Loucy (cell line): ENCODE measurements at regions not wholly inside any gene's neighbourhood (a gene's known extent, or its start where the extent isn't known, plus 50 kb on each side); places are given as distances from the start of the nearest gene placed in this dataset.

ENCODE experiments used
- H2AFZ ChIP-seq: fragments of 200-600 bp; sonication (generic); 2 replicates; pipeline ENCODE4 v1.6.0; 2016; ENCODE audit warnings: antibody characterized with exemption, mild to moderate bottlenecking, low read length, moderate library complexity
- H3F3A ChIP-seq: fragments of 200-600 bp; 2 replicates; pipeline ENCODE4 v1.6.0; 2016; ENCODE audit warnings: antibody characterized with exemption, low read depth, mild to moderate bottlenecking
- H3K27me3 ChIP-seq: fragments of 200-600 bp; sonication (generic); 2 replicates; pipeline ENCODE4 v1.6.1; 2014; ENCODE audit warnings: low read length, mild to moderate bottlenecking; ENCODE audit not compliant: insufficient read depth, poor library complexity, severe bottlenecking
- H3K36me3 ChIP-seq: fragments of 200-600 bp; sonication (generic); 2 replicates; pipeline ENCODE4 v1.6.1; 2016; ENCODE audit warnings: low read length; ENCODE audit not compliant: insufficient read depth
- H3K4me1 ChIP-seq: fragments of 200-600 bp; sonication (generic); 2 replicates; pipeline ENCODE4 v1.5.1; 2014; ENCODE audit warnings: low read length, mild to moderate bottlenecking; ENCODE audit not compliant: insufficient read depth, poor library complexity, severe bottlenecking
- H3K4me2 ChIP-seq: fragments of 200-600 bp; sonication (generic); 2 replicates; pipeline ENCODE4 v1.6.0; 2014; ENCODE audit warnings: antibody characterized with exemption, low read length, low read depth, mild to moderate bottlenecking; ENCODE audit not compliant: poor library complexity, severe bottlenecking
- H3K4me3 ChIP-seq: fragments of 200-600 bp; sonication (generic); 2 replicates; pipeline ENCODE4 v1.5.1; 2014; ENCODE audit warnings: low read length, mild to moderate bottlenecking, mixed read lengths; ENCODE audit not compliant: poor library complexity, severe bottlenecking
- H3K79me2 ChIP-seq: fragments of 200-600 bp; sonication (generic); 2 replicates; pipeline ENCODE4 v1.6.1; 2014; ENCODE audit warnings: low read length; ENCODE audit not compliant: insufficient read depth
- H3K9ac ChIP-seq: fragments of 200-600 bp; sonication (generic); 2 replicates; pipeline ENCODE4 v1.6.0; 2014; ENCODE audit warnings: mild to moderate bottlenecking, low read depth, low read length, moderate library complexity; ENCODE audit not compliant: poor library complexity, severe bottlenecking
- H3K9me2 ChIP-seq: fragments of 200-600 bp; sonication (generic); replicated peaks from 2 replicates; pipeline ENCODE4 v1.6.1; 2016; ENCODE audit warnings: low read depth, low read length, mixed read lengths
- H3K9me3 ChIP-seq: fragments of 200-600 bp; sonication (generic); 2 replicates; pipeline ENCODE4 v1.6.1; 2014; ENCODE audit warnings: mild to moderate bottlenecking, antibody characterized with exemption, low read length, low read depth; ENCODE audit not compliant: insufficient read depth
- H4K20me1 ChIP-seq: fragments of 200-600 bp; sonication (generic); 2 replicates; pipeline ENCODE4 v1.6.0; 2014; ENCODE audit warnings: antibody characterized with exemption, low read length, mild to moderate bottlenecking; ENCODE audit not compliant: insufficient read depth, poor library complexity, severe bottlenecking
- EZH2phosphoT487 ChIP-seq: fragments of 200-600 bp; IDR thresholded peaks from 2 replicates; pipeline ENCODE4 v1.6.1; 2018; ENCODE audit warnings: antibody characterized with exemption, mild to moderate bottlenecking, moderate library complexity, borderline replicate concordance
- TF ChIP-seq, protein P1 (sequence below): fragments of 200-600 bp; sonication (generic); conservative IDR thresholded peaks from 2 replicates; pipeline ENCODE4 v1.5.1; 2014; ENCODE audit warnings: mild to moderate bottlenecking, antibody characterized with exemption, low read length

DNA sequence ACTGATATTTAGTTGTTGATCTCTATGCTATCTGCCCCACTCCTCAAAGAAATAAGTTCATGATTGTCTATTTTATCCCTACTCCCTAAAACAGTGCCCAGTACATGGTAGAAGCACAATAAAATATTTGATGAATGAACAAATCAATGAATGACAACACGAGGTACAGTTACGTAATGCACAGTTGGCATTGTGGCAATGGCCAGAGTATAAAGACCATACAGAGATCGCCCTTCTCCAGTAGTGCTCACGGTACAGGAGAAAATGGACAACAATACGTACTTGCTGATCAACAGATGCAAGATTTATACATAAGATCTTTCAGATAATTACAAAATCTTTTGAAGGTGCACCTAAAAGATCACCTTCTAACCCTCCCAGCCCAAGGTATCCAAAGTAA, 225.4 kb downstream of the KLF12 start:
- no peaks in the 10 kb centered on the region for H3K4me1 ChIP-seq
- no peaks in the 10 kb centered on the region for H3K27me3 ChIP-seq
- H3K9me3 ChIP-seq, result no peaks in the 10 kb centered on the region
- H3K36me3 ChIP-seq, result no peaks in the 10 kb centered on the region
- no peak overlapping the region for H2AFZ ChIP-seq
- no peaks in the 10 kb centered on the region for H4K20me1 ChIP-seq
- no peaks in the 10 kb centered on the region for H3K79me2 ChIP-seq
- TF ChIP-seq, protein P1, sequence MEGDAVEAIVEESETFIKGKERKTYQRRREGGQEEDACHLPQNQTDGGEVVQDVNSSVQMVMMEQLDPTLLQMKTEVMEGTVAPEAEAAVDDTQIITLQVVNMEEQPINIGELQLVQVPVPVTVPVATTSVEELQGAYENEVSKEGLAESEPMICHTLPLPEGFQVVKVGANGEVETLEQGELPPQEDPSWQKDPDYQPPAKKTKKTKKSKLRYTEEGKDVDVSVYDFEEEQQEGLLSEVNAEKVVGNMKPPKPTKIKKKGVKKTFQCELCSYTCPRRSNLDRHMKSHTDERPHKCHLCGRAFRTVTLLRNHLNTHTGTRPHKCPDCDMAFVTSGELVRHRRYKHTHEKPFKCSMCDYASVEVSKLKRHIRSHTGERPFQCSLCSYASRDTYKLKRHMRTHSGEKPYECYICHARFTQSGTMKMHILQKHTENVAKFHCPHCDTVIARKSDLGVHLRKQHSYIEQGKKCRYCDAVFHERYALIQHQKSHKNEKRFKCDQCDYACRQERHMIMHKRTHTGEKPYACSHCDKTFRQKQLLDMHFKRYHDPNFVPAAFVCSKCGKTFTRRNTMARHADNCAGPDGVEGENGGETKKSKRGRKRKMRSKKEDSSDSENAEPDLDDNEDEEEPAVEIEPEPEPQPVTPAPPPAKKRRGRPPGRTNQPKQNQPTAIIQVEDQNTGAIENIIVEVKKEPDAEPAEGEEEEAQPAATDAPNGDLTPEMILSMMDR, result no peak
- no peak for TF ChIP-seq EZH2phosphoT487
- H3K4me3 ChIP-seq, result no peak overlapping the region
- no peak overlapping the region for H3K9ac ChIP-seq
- H3K4me2 ChIP-seq, result no peak overlapping the region
- no peaks in the 10 kb centered on the region for H3F3A ChIP-seq
- H3K9me2 ChIP-seq, result no peaks in the 10 kb centered on the region

DNA sequence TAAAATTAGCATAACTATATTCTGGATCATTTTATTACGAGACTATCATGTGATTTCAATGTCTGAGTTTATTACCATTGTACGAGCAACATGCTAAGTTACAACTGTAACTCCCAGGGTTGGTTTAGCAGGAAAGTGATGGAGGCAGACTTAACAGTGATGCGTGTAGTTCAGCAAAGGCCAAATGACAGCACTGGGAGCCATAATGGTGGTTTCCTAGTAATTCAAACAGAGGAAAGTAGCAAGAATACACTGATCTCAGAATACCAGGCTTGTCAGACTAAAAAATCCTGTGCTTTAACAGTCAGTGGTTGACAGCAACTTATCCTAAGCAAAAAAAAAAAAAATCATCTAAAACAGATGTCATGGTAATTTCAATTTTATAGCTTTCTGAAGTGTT, 229.6 kb downstream of the KLF12 start:
- Histone ChIP-seq H3F3A (no peaks in the 10 kb centered on the region), H3K4me2 (no peak overlapping the region), H3K4me1 (no peaks in the 10 kb centered on the region), H3K27me3 (no peaks in the 10 kb centered on the region), H3K9me3 (no peaks in the 10 kb centered on the region), H3K9me2 (no peaks in the 10 kb centered on the region), H3K4me3 (no peak overlapping the region), H2AFZ (no peak overlapping the region), H4K20me1 (no peaks in the 10 kb centered on the region), H3K79me2 (no peaks in the 10 kb centered on the region), H3K36me3 (no peaks in the 10 kb centered on the region), H3K9ac (no peak overlapping the region)
- no peak for TF ChIP-seq EZH2phosphoT487
- TF ChIP-seq, protein P1, result no peak

DNA sequence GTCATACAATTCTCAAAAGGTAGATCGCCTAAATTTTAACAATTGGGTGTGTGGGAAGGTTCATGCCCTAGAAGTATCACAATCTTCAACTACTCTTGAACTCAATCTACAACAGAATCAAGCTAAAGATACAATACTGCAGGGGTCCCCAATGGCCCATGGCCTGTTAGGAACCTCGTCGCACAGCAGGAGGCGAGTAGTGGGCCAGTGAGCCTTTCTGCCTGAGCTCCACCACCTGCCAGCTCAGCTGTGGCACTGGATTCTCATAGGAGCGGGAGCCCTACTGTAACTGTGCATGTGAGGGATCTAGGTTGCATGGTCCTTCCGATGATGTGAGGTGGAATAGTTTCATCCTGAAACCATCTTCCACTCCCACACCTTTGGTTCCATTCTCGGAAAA, 230.6 kb downstream of the KLF12 start:
- no peak overlapping the region for H3K9ac ChIP-seq
- no peaks in the 10 kb centered on the region for H3K36me3 ChIP-seq
- no peaks in the 10 kb centered on the region for H3K9me3 ChIP-seq
- no peak overlapping the region for H3K4me3 ChIP-seq
- H3K9me2 ChIP-seq, result no peaks in the 10 kb centered on the region
- H3K4me1 ChIP-seq, result peaks cover 3% of the 10 kb centered on the region
- no peaks in the 10 kb centered on the region for H3K79me2 ChIP-seq
- no peak for TF ChIP-seq EZH2phosphoT487
- no peak overlapping the region for H3K4me2 ChIP-seq
- H2AFZ ChIP-seq, result no peak overlapping the region
- no peaks in the 10 kb centered on the region for H3K27me3 ChIP-seq
- H3F3A ChIP-seq, result no peaks in the 10 kb centered on the region
- peaks cover 3% of the 10 kb centered on the region for H4K20me1 ChIP-seq

DNA sequence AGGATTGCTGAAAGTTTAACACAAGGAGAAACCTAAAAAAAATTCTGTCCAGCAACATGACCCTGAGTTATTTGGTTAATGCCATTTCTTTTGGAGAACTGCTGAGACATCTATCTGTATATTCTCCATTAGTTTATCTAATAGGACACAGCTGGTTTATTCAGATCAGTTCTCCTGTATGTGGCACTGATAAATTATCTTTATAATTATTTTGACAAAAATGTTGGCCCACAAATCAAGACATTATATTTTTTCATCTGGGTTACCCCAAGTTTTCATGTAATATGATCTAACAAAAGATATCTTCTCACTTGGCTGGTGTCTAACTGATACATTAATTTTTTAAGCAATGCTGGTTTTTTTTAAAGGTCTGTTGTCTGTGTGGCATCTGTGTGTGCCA, 231.4 kb downstream of the KLF12 start:
- H3F3A ChIP-seq, result no peaks in the 10 kb centered on the region
- H3K4me2 ChIP-seq, result no peak overlapping the region
- H3K9ac ChIP-seq, result no peak overlapping the region
- no peaks in the 10 kb centered on the region for H3K9me2 ChIP-seq
- H3K4me1 ChIP-seq, result peaks cover 10% of the 10 kb centered on the region
- peaks cover 6% of the 10 kb centered on the region for H4K20me1 ChIP-seq
- no peak overlapping the region for H3K4me3 ChIP-seq
- H3K36me3 ChIP-seq, result no peaks in the 10 kb centered on the region
- no peaks in the 10 kb centered on the region for H3K27me3 ChIP-seq
- H2AFZ ChIP-seq, result no peak overlapping the region
- TF ChIP-seq, protein P1, result no peak
- TF ChIP-seq EZH2phosphoT487, result no peak
- H3K79me2 ChIP-seq, result no peaks in the 10 kb centered on the region
- no peaks in the 10 kb centered on the region for H3K9me3 ChIP-seq
